ENCODE measurements at regions not wholly inside any gene's neighbourhood (a gene's known extent, or its start where the extent isn't known, plus 50 kb on each side); places are given as distances from the start of the nearest gene placed in this dataset.
"Not testable (repeated sequence)": the region's sequence is repeated elsewhere in the genome, so short reads cannot be mapped to it uniquely, and the experiment has no call there.

GRCh38 chr14:87632796-87633195, 360.2 kb downstream of the GALC start:
- no peak for DNase-seq (ENCODE audit: low read depth in 2 of 2)

- no peak for DNase-seq (ENCODE audit: low read depth in 2 of 2)
Measured at GRCh38 chr14:87630846-87631245, 362.1 kb downstream of the GALC start.

GRCh38 chr14:87629788-87630187, 363.2 kb downstream of the GALC start:
- DNase-seq (ENCODE audit: low read depth in 2 of 2), result no peak

GRCh38 chr14:87628780-87629179, 364.2 kb downstream of the GALC start:
- DNase-seq (ENCODE audit: low read depth in 2 of 2), result no peak

GRCh38 chr14:87628129-87628528, 364.9 kb downstream of the GALC start:
- DNase-seq (ENCODE audit: low read depth in 2 of 2), result peak; percentile 93 to 94

GRCh38 chr14:87626266-87626665, 366.7 kb downstream of the GALC start:
- no peak for DNase-seq (ENCODE audit: low read depth in 2 of 2)

GRCh38 chr14:87623616-87624015, 369.4 kb downstream of the GALC start:
- DNase-seq (ENCODE audit: low read depth in 2 of 2), result peak in 1 of 2 experiments; percentile 52

- DNase-seq (ENCODE audit: low read depth in 2 of 2), result no peak
Measured at GRCh38 chr14:87617079-87617478, 375.9 kb downstream of the GALC start.

GRCh38 chr14:87615822-87616679, 376.9 kb downstream of the GALC start:
- DNase-seq (ENCODE audit: low read depth in 2 of 2), result peak in 1 of 2 experiments; percentile 49

- DNase-seq (ENCODE audit: low read depth in 2 of 2), result peak; percentile 83
Measured at GRCh38 chr14:87615047-87615446, 377.9 kb downstream of the GALC start.

- peak in 1 of 2 experiments; percentile 56 for DNase-seq (ENCODE audit: low read depth in 2 of 2)
Measured at GRCh38 chr14:87613881-87614280, 379.1 kb downstream of the GALC start.

GRCh38 chr14:87607056-87607455, 385.9 kb downstream of the GALC start:
- not testable (repeated sequence) for DNase-seq (ENCODE audit: low read depth in 2 of 2)

- DNase-seq (ENCODE audit: low read depth in 2 of 2), result no peak
Measured at GRCh38 chr14:87601036-87601435, 391.9 kb downstream of the GALC start.

- DNase-seq (ENCODE audit: low read depth in 2 of 2), result no peak
Measured at GRCh38 chr14:87600240-87600639, 392.7 kb downstream of the GALC start.

GRCh38 chr14:87581298-87581697, 411.7 kb downstream of the GALC start:
- DNase-seq (ENCODE audit: low read depth in 2 of 2), result no peak

GRCh38 chr14:87579036-87579435, 413.9 kb downstream of the GALC start:
- no peak for DNase-seq (ENCODE audit: low read depth in 2 of 2)

GRCh38 chr14:87575378-87575777, 417.6 kb downstream of the GALC start:
- DNase-seq (ENCODE audit: low read depth in 2 of 2), result no peak

- no peak for DNase-seq (ENCODE audit: low read depth in 2 of 2)
Measured at GRCh38 chr14:87573591-87573990, 419.4 kb downstream of the GALC start.

- peak; percentile 22 to 23 for DNase-seq (ENCODE audit: low read depth in 2 of 2)
Measured at GRCh38 chr14:87567618-87568295, 425.2 kb downstream of the GALC start.

- peak; percentile 94 to 96 for DNase-seq (ENCODE audit: low read depth in 2 of 2)
Measured at GRCh38 chr14:87566991-87567390, 426.0 kb downstream of the GALC start.

- no peak for DNase-seq (ENCODE audit: low read depth in 2 of 2)
Measured at GRCh38 chr14:87547536-87547935, 445.4 kb downstream of the GALC start.

GRCh38 chr14:87542288-87542687, 450.7 kb downstream of the GALC start:
- no peak for DNase-seq (ENCODE audit: low read depth in 2 of 2)

- no peak for DNase-seq (ENCODE audit: low read depth in 2 of 2)
Measured at GRCh38 chr14:87540339-87540738, 452.6 kb downstream of the GALC start.

Measured in fibroblast of skin of left quadriceps (primary cell).